Thyroid gland (tissue), 4 donors: ENCODE measurements at regions not wholly inside any gene's neighbourhood (a gene's known extent, or its start where the extent isn't known, plus 50 kb on each side); places are given as distances from the start of the nearest gene placed in this dataset.

ENCODE experiments used
- POLR2A ChIP-seq, 2 donors: fragments of 450-650 bp; IDR thresholded peaks; one replicate each; pipeline ENCODE4 v1.6.1; 2017; ENCODE audit warnings: antibody characterized with exemption in 2 of 2, mild to moderate bottlenecking in 2 of 2, moderate library complexity in 1 of 2
- TF ChIP-seq, protein P1 (sequence below), 6 experiments: fragments of 200-600 bp in 3 of 6; fragments of 450-650 bp in 3 of 6; sonication (generic) in 3 of 6; IDR thresholded peaks; one replicate each; pipeline ENCODE4 v1.5.1; 2016 to 2019; ENCODE audit warnings: antibody characterized with exemption in 6 of 6, mild to moderate bottlenecking in 2 of 6, inconsistent platforms in 1 of 6, moderate library complexity in 1 of 6

DNA sequence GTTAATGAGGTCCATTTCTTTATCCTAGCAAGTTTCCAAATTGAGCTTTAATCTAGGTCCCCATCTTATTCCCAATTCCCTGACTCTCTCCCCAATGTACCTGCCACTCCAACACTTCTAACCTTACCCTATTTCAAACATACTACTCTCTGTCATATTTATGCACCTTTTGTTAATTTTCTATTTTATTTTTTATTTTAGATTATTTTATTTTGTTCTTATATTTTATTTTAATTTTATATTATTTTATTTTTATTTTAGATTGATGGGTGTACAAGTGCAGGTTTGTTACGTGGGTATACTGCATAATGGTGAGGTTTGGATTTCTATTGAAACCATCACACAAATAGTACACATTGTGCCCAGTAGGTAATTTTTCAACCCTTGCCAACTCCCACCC, 333.9 kb upstream of the ERCC4 start:
- TF ChIP-seq, protein P1, sequence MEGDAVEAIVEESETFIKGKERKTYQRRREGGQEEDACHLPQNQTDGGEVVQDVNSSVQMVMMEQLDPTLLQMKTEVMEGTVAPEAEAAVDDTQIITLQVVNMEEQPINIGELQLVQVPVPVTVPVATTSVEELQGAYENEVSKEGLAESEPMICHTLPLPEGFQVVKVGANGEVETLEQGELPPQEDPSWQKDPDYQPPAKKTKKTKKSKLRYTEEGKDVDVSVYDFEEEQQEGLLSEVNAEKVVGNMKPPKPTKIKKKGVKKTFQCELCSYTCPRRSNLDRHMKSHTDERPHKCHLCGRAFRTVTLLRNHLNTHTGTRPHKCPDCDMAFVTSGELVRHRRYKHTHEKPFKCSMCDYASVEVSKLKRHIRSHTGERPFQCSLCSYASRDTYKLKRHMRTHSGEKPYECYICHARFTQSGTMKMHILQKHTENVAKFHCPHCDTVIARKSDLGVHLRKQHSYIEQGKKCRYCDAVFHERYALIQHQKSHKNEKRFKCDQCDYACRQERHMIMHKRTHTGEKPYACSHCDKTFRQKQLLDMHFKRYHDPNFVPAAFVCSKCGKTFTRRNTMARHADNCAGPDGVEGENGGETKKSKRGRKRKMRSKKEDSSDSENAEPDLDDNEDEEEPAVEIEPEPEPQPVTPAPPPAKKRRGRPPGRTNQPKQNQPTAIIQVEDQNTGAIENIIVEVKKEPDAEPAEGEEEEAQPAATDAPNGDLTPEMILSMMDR (IDR thresholded peaks at IDR 0.05): no peak
- no peak for TF ChIP-seq POLR2A (IDR thresholded peaks at IDR 0.05)
